ENCODE measurements at regions not wholly inside any gene's neighbourhood (a gene's known extent, or its start where the extent isn't known, plus 50 kb on each side); places are given as distances from the start of the nearest gene placed in this dataset.

DNA sequence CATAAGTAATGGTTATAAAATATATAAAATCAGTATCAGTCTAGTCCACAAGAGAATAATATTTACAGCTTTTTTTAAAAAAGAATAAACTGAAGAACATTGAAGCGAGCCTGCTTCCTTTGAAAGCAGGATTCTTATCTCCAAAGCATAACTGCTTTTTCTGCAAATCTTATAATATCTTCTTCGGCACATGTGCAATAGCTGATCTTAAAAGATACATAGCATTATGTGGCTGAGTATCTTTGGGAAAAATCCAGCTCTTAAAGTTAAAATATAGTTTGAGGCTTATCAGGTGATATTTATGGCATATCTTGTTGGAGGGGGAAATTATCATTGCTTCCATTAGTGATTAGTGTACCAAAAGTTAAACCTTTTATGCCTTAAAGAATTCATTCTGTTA lies 523.9 kb upstream of the ADGRL4 start:
- Histone ChIP-seq H3K36me3 (no peaks in the 10 kb centered on the region), H3K27me3 (no peaks in the 10 kb centered on the region), H3K4me3 (no peak overlapping the region), H3K9me3 (no peaks in the 10 kb centered on the region), H3K4me1 (no peaks in the 10 kb centered on the region), H3K27ac (no peak overlapping the region)
- no peak for DNase-seq (ENCODE audit: low spot score)
- TF ChIP-seq, protein P1, sequence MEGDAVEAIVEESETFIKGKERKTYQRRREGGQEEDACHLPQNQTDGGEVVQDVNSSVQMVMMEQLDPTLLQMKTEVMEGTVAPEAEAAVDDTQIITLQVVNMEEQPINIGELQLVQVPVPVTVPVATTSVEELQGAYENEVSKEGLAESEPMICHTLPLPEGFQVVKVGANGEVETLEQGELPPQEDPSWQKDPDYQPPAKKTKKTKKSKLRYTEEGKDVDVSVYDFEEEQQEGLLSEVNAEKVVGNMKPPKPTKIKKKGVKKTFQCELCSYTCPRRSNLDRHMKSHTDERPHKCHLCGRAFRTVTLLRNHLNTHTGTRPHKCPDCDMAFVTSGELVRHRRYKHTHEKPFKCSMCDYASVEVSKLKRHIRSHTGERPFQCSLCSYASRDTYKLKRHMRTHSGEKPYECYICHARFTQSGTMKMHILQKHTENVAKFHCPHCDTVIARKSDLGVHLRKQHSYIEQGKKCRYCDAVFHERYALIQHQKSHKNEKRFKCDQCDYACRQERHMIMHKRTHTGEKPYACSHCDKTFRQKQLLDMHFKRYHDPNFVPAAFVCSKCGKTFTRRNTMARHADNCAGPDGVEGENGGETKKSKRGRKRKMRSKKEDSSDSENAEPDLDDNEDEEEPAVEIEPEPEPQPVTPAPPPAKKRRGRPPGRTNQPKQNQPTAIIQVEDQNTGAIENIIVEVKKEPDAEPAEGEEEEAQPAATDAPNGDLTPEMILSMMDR (IDR thresholded peaks at IDR 0.05) = no peak

DNA sequence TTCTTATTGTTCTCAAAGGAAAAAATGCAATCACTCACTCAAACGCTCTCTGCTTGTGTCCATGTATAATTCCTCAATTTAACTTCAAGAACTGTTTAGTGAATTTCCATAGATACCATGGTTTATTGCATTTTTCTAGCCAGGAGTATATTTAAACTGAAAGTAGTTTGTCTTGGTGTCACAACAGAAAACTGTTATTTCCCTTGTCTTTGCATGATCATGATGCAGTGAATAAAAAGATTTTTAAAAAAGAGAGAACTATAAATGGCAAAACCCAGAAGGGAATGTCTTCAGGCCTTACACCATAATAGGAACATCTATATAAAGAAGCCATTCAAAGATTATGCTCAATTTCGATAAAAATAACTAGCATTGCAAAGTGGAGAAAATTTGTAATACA lies 523.5 kb upstream of the ADGRL4 start:
- H3K9me3 ChIP-seq = no peaks in the 10 kb centered on the region

DNA sequence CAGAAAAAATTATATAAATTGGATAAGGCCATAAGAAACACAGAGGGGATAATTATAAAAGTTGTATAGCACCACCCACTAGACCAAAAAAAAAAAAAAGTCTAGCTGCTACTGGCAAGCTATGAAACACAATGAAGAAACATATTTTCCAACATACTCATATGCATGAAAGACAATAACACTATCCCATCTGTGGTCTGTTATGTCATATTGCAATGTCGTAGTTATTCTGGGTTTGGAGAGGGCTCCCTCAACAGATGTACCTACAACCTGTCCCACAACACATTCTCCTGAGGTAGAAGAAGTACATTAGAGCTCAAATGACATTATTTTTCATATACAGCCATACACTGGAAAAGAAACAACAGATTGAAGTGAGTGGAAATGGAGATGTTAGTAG lies 517.6 kb upstream of the ADGRL4 start:
- TF ChIP-seq, protein P1 (IDR thresholded peaks at IDR 0.05) = no peak
- Histone ChIP-seq H3K4me1 (no peaks in the 10 kb centered on the region), H3K4me3 (no peak overlapping the region), H3K27ac (no peak overlapping the region), H3K27me3 (no peaks in the 10 kb centered on the region), H3K36me3 (no peaks in the 10 kb centered on the region), H3K9me3 (peaks cover 0 to 8% of the 10 kb centered on the region in 2 donors)
- DNase-seq (ENCODE audit: low spot score) = no peak

More for the DNA sequence above, 523.5 kb upstream of the ADGRL4 start:
- DNase-seq (ENCODE audit: low spot score) = no peak
- no peaks in the 10 kb centered on the region for H3K36me3 ChIP-seq
- no peak overlapping the region for H3K27ac ChIP-seq
- no peaks in the 10 kb centered on the region for H3K4me1 ChIP-seq
- H3K27me3 ChIP-seq = no peaks in the 10 kb centered on the region
- no peak overlapping the region for H3K4me3 ChIP-seq
- TF ChIP-seq, protein P1 (IDR thresholded peaks at IDR 0.05) = no peak

DNA sequence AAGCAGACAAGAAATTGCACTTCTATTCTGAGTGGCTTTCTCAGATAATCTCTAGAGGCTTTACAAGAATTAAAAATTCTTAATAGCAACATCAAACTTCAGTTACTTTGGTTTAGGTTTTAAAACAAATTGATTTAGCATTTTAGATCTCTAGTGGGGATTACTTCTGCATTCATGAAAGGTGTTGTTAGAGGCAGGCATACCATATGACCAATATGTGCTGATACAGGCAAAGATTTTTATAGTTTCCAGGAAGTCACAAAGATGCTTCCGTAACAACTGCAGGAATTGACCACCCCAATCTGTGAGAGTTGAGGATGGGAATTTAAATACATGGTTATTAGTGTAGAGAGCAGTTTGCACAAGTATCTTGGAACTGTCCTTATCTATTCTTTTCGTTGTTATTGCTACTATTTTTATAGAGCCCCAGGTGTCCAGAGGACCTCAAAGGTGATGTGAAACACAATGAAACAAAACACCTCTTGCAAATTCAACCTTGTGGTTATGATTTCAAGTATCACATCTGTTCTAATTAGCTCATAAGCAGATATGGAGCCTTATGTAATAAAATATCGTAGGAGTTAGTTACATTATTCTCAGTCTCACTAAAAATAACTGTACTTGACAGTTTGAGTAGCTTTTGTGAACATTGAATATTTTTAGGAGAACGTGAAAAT lies 512.7 kb upstream of the ADGRL4 start:
- Histone ChIP-seq H3K27ac (no peak overlapping the region), H3K4me1 (no peaks in the 10 kb centered on the region), H3K4me3 (no peak overlapping the region), H3K27me3 (no peaks in the 10 kb centered on the region), H3K9me3 (peaks cover 0 to 8% of the 10 kb centered on the region in 2 donors), H3K36me3 (no peaks in the 10 kb centered on the region)
- TF ChIP-seq, protein P1 (IDR thresholded peaks at IDR 0.05) = no peak
- DNase-seq (ENCODE audit: low spot score) = no peak

DNA sequence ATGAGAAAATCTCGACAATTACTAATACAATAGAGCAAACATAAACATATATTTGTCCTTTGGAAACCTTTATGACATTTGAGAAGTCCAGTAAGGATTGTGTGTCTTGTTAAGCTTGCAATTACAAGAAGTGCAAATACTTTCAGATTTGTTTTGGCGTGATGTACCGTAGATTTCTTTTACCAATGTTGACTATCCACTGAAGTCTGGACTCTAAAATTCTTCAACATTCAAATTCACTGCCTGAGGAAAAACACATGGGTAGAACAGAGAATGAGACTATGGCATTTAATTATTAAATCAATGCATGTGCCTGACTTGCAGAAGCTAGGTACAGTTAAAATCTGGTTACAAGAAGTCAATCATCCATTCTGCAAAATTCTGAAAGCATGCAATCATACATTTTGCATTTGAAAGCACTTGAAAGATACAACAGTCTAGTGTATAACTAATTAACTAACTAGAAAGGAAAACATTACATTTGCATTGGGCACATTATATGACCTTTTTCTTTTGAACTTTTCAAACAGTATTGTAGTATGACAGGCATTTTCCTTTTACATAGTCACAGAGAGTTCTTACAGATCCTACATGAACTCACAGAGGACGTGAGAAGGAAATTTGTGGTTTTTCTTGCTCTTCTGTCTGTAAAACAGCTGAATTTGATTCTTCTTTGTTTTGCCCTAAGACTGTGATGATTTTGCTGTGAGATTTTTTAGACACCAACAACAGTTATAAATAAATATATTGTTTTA lies 511.1 kb upstream of the ADGRL4 start:
- H3K9me3 ChIP-seq = peaks cover 0 to 4% of the 10 kb centered on the region in 2 donors
- TF ChIP-seq, protein P1 (IDR thresholded peaks at IDR 0.05) = no peak
- H3K4me3 ChIP-seq = no peak overlapping the region
- DNase-seq (ENCODE audit: low spot score) = no peak
- H3K27ac ChIP-seq = no peak overlapping the region
- no peaks in the 10 kb centered on the region for H3K4me1 ChIP-seq
- H3K36me3 ChIP-seq = no peaks in the 10 kb centered on the region
- no peaks in the 10 kb centered on the region for H3K27me3 ChIP-seq

Data from right atrium auricular region (tissue), 2 donors.